T-helper 1 cell (primary cell): ENCODE measurements at regions not wholly inside any gene's neighbourhood (a gene's known extent, or its start where the extent isn't known, plus 50 kb on each side); places are given as distances from the start of the nearest gene placed in this dataset.
"Not testable (repeated sequence)": the region's sequence is repeated elsewhere in the genome, so short reads cannot be mapped to it uniquely, and the experiment has no call there.

Experiments
- DNase-seq, 5 donors: peaks; one replicate each; pipeline ENCODE4 v3.0.0-alpha.2; 2012 to 2020

DNA sequence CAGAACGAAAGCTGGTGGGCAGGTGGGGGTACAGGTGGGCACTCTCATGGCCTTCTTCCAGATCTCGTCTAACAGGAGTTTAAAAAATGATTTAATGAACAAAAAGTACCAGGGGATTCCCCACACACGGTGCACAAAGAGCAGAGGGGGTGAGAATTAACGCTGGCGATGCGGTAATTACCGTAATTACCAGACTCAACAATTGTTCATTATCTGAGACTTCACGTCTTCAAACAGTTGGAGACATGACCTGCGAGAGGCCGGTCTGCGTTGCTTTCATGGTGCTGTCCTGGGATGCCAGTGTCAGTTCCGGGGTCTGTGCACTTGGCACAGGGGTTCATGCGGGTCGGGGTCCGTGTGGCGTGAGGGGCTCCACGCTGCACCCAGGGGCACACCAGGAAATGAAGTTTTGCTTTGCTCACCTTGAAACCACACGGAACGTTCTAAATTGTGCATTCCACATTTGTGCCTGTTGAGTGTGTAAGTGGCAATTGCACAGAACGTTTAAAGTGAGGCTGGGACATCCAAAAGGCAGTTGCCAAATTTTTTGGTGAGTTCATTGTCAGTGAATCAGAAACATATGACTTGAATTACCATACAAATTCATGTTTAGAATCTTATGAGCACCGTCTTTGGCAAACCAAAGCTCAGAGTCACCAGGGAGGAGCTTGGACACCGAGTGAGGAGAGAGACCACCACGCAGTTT lies 256.4 kb upstream of the IRX1 start:
- DNase-seq, result no peak

DNA sequence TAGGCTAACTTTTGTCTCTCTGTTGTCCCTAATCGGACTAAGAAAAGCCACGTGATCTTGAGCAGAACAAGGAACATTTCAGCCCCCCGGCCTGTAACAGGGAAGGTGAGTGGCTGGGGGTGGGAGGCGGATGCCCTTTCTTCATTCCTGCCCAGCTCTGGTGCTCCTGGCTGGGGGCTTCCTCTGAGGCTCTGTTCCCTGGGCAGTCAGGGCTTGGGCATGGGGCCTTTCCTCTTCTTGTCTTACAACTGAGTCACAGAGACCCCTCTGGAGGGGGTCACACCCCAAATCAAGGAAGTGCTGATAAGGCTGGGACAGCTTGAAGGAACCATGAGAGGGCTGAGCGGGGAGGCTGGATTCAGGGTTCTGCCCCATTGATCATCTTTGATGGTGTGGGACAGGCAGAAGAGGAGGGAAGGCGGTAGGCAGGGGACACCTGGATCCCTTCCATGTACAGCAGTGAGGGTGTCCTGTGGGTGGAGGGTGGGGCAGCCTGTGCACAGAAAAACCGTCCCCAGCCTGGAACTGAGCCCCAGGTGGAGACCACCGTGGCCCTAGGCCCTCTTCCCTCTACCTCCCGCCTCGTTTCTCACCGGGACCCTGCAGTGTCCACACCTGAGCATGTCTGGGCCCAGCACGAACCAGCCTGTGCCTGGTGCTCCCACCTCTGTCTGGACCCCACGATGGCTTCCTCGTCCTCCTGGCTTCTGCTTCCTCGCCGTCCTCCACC lies 257.7 kb upstream of the IRX1 start:
- DNase-seq, result no peak

DNA sequence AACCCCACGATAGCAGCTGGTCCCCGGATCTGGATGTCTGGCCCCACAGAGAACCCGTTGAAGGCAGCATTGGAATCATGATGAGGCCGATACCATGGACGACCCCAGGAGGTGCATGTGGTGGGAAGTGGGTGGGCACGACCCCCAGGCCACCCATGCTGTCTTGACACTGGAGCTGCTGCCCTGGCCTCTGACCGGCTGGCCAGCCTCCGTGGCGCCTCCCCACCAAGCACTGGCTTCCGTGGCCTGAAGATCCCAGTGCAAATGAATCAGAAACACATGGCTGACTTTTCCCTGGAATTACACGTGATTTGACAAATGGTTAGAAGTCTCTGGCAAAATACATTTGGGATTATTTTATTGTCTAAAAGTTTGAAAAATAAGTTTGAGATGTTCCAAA lies 259.0 kb upstream of the IRX1 start:
- DNase-seq, result no peak

DNA sequence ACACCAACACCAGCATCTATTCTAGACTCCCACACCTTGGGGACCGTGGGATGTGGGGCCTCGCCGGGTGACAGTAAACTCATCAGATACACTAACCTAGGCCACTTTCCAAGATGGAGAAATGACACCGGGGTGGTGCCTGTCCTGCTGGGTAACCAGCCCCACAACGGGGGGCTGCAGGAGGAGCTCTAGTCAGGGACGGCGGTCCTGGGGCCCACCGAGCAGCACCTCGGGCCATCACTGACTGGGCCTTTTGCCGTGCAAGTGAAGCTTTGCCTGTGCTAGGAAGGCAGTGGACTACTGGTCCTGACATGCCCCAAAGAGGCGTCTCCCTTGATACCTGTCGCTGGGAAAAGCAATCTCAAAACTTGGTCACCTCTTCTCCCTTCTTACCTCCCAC lies 260.3 kb upstream of the IRX1 start:
- DNase-seq, result no peak

DNA sequence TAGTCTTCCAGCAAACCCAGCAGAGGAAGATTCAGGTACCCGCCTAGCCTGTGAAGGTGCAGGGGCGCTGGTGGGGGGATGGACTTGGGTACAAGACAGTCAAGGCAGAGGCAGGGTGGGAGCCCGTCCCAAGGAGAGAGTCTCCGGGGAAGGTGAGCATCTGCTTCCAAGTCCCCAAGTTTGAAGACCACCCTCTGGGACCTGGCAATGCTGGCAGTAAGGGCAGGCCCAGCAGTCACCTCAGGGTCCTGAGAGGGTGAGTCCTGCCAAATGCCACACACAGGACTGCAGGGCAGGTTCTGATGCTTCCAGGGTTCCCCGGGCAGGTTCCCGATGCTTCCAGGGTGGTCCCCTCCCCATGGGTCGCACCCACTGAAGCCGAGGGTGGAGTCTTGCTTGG lies 261.8 kb upstream of the IRX1 start:
- no peak for DNase-seq

DNA sequence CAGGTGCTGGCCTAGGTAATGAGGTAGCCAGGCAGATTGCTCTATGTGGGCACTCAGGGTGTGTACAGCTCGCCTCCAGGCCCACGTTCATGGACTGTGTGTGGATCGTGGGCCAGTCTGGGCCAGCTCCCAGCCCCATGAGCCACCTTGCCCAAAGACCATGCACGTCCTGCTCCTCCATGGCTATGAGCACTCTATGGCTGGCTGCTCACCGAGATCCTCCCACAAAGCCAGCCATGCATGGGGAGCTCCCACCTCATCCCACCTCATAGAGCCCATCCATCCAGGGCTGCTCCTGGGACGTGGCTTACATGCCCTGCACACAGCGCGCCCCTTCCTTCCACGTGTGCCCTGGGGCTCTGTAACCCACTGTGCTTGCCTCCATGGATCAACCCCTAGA lies 262.5 kb upstream of the IRX1 start:
- no peak for DNase-seq

DNA sequence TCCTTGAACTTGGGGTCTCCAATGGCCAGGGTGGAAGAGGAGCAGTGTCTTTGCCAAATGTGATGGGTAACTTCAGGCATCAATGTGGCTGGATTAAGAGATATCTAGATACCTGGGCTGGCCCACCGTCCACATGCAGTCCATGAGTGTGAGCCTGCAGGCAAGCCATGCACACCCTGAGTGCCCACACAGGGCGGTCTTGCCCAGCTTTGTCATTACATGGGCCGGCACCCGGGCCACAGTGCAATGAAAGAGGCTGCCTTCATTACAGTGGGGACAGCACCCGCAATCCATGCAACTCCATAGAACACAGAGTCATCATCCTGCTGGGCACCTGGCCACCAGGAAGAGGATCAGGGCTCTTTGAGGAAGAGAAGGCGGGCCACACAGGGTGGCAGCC lies 263.8 kb upstream of the IRX1 start:
- no peak for DNase-seq

DNA sequence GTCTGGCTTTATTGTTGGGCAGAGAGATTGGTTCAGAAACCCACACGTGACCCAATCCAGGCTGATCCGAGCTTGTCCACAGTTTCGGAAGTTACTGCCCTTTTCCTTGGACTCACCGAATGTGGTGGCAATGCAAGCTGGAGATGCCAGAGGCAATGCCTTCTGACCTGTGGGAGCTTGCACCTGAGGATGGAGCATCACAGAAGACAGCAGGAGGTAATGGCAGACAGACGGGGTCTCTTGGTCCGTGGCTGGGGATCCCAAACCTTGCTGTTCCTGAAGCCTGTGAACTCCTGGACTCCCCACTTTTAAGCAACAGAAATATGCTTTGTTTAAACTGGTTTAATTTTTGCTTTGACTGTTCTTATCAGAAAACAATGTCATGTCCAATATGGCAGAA lies 265.2 kb upstream of the IRX1 start:
- DNase-seq, result no peak

DNA sequence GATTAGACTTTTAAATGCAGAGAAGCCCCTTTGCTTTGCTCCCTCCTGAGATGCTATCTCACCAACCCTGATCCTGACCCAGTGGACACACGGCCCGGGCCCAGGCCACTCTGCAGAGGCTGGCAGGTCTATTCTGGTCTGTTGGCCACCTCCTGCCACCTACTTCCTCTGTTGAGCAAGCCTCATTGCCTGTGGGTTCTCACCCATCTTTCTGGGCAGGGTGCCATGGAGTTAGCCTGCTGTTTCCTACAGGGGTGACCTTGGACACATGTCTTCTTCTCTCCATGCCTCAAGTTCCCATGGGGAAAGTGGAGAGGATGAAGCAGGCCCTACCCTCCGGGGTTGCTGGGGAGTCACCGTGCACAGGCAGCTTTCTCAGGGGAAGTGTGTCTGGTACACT lies 266.2 kb upstream of the IRX1 start:
- DNase-seq, result no peak

DNA sequence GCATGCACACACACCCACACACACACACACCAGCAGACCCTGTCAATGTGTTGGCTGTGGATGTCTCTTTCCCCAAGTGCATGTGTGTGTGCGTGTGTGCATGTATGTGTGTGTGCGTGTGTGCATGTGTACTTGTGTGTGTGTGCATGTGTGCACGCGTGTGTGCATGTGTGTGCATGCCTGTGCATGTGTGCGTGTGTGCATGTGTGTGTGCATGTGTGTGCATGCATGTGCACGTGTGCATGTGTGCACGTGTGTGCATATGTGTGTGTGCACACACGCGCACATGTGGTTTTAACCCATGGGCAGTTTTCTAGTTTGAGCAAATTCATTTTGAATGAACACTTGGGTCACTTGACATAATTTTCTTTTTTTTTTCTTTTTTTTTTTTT lies 268.8 kb upstream of the IRX1 start:
- no peak for DNase-seq

DNA sequence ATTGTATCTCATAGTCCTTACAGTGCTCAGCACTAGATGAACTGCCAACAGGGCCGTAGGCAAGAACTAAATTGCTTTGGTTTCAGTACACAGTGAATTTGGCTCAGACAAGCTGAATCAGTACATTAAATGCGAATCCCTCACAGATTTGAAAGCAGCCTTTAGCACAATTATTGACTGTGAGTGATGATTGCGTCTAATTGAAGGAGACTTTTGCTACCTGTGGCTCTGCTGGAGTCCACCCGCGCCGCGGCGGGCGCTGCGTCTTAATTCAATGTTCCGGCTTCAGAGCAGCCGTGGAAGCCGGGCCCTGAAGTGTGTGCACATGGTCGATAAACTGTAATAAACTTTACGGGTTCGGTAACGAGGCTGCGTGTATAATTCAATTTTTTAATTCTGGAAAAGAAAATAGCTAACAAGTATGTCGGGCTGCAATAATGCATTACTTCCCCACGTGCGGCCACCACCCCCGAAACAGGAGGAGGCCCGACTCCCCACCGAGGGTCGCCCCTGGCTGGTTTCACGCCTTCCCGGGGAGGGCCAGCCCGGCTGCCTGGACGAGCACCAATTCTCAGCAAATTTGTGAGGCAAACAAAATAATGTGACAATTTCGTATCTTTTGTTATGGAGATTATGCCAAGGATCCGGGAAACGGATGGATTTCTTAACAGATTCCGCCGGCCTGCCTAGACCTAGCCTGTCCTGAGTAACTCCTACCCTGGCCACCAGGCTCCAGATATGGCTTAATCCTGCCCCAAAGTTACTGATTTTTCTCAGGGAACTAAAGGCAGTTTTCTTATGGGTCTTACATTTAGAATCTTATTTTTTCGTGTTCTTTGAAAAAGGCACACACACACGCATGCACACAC lies 269.4 kb upstream of the IRX1 start:
- DNase-seq, result no peak

DNA sequence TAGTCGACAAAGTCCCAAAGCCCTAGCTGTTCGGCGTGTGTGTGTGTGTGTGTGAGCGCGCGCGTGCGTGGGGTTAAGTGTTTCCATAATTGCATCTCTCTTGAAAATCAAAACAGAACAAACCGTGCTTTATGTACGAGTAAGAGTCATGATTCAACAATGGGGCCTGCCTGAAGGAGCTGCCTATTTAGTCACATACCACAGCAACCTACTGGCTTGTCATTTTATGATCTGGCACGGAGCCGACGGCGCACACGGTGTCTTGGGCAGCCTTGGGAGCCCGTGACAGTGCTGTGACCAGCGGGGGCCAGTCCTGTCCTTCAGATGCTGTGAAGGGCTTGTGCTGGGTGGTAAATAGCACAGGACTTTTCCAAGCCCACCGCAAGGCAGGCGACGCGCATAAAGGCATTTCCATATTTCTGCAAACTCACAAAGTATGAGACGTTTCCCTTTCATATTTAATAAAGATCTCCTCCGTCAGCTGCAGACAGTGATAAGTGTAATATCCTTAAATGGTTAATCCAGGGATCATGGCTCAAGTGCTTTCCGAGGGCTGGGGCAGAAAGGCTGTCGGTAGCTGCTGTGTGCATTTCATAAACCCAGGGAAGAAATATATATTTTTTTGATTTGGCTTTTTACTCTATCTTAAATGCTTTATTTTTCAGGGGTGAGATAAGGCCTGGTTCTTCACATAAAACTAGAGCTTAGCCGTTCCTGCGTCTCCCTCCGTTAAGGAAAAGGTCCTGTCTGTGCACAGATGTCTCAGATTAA lies 270.2 kb upstream of the IRX1 start:
- no peak for DNase-seq

DNA sequence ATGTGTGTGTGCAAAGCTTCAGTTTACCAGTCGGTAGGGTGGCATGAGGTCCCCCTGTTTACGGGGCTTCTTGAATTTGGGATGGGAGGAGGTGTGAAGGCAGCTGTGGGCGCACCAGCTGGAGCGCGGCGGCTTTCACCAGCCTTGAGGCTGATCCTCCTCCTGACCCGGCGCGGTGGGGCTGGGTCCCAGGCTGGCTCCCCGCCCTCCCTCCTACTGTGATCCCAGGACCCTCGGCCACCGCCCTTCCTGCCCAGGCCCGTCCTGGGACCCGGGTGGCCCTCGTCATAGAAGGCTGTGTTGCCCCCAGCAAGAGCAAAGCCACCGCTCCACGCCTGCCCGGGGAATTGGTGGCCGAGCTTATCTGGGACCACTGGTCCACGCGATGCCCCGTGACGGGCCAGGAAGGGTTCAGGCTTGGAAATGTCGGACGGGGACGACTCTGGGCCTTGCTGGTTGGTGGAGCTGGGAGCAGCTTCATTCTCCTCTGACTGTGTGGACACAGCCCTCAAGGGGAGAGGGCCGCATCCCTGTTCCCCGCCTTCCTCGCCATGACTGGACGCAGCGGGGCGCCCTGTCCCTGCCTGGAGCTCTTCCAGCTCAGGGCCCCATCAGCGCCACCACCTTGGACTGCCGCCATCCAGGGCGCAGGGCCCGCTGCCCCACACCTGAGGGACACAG lies 271.1 kb upstream of the IRX1 start:
- no peak for DNase-seq

DNA sequence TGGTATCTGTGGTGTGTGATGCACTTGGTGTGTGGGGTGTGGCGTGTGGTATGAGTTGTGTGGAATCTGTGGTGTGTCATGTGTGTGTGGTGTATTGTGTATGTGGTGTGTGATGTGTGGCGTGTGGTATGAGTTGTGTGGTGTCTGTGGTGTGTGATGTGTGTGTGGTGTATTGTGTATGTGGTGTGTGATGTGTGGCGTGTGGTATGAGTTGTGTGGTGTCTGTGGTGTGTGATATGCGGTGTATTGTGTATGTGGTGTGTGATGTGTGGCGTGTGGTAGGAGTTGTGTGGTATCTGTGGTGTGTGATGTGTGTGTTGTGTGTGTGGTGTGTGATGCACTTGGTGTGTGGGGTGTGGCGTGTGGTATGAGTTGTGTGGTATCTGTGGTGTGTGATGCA lies 271.7 kb upstream of the IRX1 start:
- not testable (repeated sequence) for DNase-seq

DNA sequence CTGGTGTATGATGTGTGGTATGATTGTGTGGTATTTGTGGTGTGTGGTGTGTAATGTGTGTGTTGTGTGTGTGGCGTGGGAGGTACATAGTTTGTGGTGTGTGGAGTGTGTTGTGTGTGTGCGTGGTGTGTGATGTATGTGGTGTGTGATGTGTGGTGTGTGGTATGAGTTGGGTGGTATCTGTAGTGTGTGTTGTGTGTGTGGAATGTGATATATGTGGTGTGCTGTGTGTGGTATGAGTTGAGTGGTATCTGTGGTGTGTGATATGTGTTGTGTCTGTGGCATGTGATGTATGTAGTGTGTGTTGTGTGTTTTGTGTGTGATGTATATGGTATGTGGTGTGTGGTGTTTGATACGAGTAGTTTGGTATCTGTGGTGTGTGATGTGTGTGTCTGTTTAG lies 272.5 kb upstream of the IRX1 start:
- no peak for DNase-seq

DNA sequence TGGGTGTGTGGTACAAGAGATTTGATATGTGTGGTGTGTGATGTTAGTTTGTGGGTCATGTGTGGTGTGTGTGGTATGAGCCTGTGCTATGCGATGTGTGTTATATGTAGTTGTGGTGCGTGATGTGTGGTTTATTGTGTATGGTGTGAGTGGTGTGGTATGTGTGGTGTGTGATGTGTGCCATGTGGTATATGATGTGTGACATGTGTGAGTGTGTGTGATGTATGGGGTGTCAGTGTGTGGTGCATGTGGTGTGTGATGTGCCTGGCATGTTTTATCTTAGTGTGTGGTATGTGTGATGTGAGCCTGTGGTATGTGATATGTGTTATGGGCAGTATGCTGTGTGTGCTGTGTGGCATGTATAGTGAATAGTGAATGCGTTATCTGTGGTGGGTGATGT lies 273.0 kb upstream of the IRX1 start:
- DNase-seq, result no peak

DNA sequence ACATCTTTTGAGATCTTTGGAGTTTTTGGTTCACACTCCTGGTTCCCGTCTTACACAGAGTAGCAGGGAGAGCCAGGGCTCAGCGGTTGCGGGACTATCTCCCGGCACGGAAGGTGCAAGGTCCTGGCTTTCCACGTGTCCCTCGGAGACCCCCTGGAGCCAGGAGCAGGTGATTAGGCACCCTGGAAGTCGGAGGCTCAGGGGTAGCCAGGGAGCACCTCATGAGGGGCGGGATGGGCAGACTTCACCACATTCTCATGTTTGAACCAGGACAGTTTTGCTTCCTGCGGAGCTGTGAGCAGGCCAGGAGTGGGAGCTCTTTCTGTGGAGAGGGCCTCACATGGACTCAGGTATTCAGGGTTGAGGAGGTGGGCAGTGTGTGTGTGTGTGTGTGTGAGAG lies 273.7 kb upstream of the IRX1 start:
- no peak for DNase-seq

DNA sequence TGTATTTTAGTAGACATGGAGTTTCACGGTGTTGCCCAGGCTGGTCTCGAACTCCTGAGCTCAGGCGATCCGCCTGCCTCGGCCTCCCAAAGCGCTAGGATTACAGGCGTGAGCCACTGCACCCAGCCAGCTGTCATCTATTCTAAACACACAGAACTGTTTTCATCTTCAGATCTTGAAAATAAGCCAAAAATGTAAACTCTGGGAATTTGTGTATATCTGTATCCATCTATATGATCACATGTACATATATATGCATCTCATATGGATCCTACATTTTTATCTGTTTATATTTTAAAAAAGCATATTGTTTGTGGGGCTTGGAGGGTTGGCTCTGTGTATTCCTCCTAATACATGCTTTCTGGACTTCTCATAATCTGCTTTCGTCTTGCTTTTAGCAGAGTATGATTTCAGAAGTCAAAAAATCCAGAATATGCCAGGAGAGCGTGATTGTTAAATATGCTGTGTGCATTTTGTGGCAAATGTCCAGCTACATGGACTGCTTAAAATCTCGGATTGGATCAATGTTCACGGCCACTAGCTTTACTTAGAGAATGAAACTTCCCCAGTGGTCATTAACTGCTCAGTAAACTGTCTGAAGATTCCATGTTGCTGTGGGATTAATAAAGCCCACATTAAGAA lies 274.4 kb upstream of the IRX1 start:
- no peak for DNase-seq

DNA sequence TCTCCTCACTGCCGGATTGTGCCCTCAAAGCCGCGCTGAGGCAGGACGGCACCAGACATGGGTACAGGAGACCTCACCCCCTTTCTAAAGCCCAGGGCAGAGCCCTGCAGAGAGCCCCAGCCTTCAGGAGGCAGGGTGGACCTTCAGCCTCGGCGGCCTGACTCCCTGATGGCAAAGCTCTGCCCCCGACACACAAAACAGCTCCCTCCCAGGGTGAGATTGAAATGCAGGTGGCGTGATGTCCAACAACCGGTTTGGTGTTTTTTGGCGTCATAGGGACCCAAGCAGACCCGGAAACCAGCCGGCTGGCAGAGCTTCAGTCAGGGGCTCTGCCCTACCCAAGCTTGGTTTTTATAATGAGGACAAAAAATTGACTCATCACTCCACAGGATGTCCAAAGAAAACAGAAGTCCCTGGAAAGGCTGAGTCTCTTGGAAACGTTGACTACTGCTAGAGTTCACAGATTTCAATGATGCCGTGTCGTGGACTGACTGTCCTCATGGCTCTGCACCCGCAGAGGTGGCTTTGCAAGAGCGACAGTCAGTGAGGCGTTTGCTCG lies 275.2 kb upstream of the IRX1 start:
- DNase-seq, result no peak

DNA sequence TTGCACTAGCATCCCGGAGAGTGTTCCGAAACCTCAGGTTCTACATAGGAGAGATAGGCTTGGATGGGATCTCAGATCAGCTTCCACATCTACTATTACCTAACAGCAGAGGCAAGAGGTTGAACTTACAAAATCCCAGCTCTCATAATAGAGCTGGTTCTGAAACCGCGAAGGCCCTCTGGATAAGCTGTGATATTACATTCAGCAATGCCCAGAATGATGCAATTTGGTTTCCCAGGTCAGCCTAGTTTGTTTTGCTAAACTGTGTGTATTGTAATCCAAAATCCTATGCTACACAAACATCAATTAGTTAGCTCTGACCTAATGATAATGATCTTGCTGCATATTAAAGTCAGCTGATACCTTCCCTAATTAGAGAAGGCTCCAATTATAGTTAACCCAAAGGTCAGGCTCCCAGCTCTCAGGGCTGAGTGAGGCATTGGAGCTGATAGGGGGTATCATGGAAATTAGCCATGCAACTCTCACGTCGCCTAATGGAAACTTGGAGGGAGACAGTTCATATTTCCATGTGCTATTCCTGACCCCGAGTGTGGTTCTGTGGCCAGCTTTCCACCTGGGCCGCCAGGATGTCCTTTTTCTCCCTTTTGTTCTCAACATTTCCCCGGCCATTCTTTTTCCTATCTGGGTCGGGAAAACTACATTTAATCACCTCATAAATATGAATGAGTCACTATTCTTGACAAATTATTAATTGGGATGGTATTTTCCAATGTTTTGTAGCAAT lies 278.4 kb upstream of the IRX1 start:
- DNase-seq, result no peak

DNA sequence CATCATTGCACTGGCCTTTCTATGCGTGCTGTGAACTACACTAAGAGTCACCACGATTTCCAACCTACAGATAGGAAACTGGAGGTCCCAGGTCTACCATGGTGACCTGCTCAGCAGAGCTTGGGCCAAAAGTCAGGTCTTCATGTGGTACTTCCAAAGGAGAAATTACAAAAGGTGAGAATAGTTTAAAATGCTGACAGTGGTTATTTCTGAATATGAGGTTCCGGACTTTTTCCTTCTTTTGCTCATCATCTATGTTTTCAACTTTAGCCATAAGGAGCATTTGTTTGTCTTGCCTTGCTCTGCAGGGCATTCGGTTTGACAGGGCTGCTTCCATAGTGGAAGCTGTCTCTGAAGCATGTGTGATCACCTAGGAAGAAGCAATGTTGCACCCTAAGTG lies 282.1 kb upstream of the IRX1 start:
- DNase-seq, result no peak
